ENCODE measurements at regions not wholly inside any gene's neighbourhood (a gene's known extent, or its start where the extent isn't known, plus 50 kb on each side); places are given as distances from the start of the nearest gene placed in this dataset.
A peak's percentile ranks its signal among the peaks of the same experiment; 100 is the strongest.
"Not testable (repeated sequence)": the region's sequence is repeated elsewhere in the genome, so short reads cannot be mapped to it uniquely, and the experiment has no call there.

GRCh38 chr3:164377466-164377865, 700.8 kb downstream of the SI start:
- DNase-seq (ENCODE audit: low read depth) = peak; percentile 31

GRCh38 chr3:164375995-164376394, 702.3 kb downstream of the SI start:
- no peak for DNase-seq (ENCODE audit: low read depth)

DNA sequence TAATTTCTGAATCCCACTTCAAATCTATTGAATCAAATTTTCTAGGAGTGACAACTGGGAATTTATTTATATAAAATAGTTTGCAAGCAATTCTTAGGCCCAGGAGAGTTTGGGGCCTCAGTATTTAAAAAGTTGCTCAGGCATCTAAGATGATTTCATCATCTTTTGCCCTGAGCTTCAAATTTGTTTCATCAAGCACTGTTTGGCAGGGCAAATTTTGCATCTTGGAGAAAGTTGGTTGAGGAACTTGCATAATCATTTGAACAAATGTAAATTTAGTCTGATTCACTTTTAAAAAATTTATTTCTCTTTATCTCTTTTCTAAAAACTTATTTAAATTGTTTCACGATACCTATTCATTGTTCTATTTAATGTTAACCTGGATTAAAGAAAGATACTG, 702.8 kb downstream of the SI start:
- no peak for DNase-seq (ENCODE audit: low read depth)

DNA sequence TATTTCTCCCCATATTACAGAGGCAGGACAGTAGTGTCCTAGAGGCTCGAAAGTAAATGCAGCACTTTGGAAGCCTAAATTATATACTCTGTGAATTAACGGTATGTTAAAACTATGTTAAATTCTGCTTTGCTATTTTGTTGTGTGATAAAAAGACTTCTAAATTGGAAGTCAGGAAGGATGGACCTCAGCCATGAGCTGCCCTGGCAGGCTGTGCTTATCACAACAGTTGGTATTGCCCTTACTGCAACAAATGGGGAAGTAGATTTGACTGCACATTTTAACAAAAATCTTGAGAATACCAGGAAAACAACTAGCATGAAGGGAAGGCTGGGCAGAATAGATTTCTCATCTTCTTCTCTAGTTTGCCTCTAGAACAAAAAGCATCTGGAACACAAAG, 706.6 kb downstream of the SI start:
- no peak for DNase-seq (ENCODE audit: low read depth)

DNA sequence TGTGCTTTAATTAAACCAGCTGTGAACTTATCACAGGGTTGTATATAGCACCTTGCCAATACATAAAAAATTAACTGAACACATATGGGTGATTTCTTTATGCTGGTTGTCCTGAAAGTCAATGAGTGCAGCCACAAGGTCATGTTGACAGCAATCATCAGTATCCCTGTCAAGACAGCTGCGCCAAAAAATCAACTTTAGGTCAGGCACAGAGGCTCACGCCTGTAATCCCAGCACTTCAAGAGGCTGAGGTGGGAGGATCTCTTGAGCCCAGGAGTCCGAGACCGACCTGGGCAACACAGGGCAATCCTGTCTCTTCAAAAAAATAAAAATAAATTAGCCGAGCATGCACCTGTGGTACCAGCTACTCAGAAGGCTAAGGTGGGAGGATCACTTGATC, 707.3 kb downstream of the SI start:
- no peak for DNase-seq (ENCODE audit: low read depth)

GRCh38 chr3:164365242-164365641, 713.1 kb downstream of the SI start:
- DNase-seq (ENCODE audit: low read depth) = no peak

DNA sequence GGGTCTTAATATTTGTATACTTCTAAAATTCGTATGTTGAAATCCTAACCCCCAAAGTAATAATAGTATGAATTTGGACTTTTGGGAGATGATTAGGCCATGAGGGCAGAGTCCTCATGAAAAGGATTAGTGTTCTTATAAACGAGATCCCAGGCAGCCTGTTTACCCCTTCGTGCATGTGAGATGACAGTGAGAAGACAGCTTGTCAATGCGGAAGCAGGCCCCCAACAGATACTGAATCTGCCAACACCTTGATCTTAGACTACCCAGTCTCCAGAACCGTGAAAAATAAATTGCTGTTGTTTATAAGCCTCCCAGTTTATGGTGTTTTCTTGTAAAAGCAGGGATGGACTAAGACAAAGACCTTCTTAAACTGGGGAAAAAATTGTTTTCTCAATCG, 714.2 kb downstream of the SI start:
- DNase-seq (ENCODE audit: low read depth) = no peak

GRCh38 chr3:164360738-164361406, 717.4 kb downstream of the SI start:
- no peak for DNase-seq (ENCODE audit: low read depth)

DNA sequence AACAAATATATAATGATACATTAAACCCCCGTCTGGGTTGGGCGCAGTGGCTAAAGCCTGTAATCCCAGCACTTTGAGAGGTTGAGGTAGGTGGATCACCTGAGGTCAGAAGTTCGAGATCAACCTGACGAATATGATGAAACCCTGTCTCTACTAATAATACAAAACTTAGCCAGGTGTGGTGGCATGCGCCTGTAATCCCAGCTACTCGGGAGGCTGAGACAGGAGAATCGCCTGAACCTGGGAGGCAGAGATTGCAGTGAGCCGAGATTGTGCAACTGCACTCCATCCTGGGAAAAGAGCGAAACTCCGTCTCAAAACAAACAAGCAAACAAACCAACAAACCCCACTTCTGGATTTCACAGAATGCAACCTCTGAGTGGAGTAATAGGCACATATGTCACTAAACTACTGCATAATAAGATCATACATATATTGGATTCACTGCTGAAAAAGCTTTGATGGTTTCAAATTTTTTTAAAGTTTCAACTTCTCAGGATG, 718.2 kb downstream of the SI start:
- DNase-seq (ENCODE audit: low read depth) = no peak

DNA sequence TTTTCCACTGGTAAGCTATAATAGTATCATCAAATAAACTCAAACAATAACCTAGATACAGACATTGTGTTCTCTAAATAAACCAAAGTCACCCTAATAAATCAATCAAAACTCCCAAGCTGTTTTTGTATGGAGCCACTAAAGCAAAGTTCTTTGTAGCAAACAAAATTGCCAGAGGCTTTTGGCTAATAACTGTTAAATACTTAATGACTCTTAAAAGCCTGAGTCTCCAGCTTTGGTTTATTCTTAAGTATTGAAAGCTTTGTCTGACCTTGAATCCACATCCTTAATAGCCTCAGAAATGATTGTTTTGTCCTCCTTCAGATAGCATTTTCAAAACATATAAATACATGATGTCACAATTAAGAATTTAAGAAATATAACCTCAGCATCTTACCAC, 725.3 kb downstream of the SI start:
- no peak for DNase-seq (ENCODE audit: low read depth)

- peak; percentile 21 for DNase-seq (ENCODE audit: low read depth)
Observed at GRCh38 chr3:164351131-164351530, 727.2 kb downstream of the SI start.

- DNase-seq (ENCODE audit: low read depth) = peak; percentile 28
Observed at GRCh38 chr3:164342206-164342605, 736.1 kb downstream of the SI start.

- no peak for DNase-seq (ENCODE audit: low read depth)
Observed at GRCh38 chr3:164341086-164341485, 737.2 kb downstream of the SI start.

- DNase-seq (ENCODE audit: low read depth) = no peak
Observed at GRCh38 chr3:164340273-164340672, 738.0 kb downstream of the SI start.

- peak; percentile 44 for DNase-seq (ENCODE audit: low read depth)
Observed at GRCh38 chr3:164332831-164333802, 745.2 kb downstream of the SI start.

DNA sequence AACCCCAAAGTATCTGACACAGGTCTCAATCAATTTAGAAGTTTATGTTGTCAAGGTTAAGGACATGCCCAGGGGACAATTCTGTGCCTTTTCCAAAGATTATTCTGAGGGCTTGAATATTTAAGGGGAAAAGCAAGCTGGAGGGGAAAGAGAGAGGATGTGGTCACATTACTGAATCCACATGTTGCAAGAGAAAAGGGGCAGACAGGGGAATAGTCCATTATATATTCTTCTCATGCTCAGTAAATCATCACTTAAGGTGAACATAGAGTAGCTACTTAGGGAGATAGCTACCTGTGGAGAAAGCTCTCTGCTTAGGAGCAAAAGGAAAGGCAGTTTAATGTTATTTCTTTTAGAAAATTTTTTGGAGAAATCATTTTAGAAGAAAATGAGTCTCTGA, 751.6 kb downstream of the SI start:
- DNase-seq (ENCODE audit: low read depth) = no peak

DNA sequence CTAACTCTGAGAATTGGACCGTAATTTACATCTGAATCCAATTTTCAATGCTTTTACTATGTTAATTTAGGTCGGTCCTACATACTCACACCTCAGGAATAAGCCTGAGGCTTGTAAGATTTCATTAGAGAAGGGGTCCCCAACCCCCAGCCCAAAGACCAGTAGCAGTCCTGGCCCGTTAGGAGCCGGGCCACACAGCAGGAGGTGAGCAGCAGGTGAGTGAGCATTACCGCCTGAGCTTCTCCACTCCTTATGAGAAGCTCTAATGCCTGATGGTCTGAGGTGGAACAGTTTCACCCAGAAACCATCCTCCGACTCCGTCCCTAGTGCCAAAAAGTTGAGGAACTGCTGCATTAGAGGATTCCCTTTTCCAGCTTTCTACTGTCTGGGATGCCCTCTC, 757.3 kb downstream of the SI start:
- no peak for DNase-seq (ENCODE audit: low read depth)

GRCh38 chr3:164306042-164306441, 772.3 kb downstream of the SI start:
- DNase-seq (ENCODE audit: low read depth) = no peak

DNA sequence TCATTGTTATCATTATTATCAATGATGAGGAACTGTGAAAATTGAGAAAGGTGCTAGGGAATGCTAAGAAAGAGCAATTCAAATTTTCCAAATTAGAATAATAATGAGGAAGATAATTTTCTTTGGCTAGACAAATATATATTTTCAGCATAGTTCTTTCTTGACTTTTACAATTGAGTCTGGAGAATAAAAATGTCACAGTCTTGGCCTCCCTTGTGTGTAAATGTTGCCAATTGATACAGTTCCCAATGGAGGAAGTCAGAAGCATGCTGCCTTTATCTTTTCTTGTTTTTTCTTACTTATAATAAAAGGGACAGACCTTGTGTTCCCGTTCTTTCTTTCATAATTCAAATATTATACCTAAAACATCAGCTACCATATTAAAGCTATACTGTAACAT, 774.4 kb downstream of the SI start:
- DNase-seq (ENCODE audit: low read depth) = no peak

DNA sequence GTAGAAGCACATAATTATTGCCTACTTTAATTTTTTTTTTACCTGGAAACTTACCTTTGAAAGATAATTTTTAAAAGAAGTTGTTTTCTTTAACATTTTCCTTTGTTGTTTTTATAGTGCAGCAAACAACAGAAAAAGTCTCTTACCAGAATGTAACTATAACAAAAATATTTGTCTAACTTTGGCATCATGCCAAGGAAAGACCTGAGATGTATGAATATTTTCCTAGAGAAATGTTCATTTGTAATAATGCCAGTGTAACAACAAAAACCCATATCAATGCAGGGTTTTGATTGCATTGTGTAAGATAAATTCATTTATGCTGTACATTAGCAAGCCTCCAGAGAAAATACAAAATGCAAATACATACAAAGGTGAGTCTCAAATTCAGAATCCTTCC, 775.7 kb downstream of the SI start:
- DNase-seq (ENCODE audit: low read depth) = no peak

DNA sequence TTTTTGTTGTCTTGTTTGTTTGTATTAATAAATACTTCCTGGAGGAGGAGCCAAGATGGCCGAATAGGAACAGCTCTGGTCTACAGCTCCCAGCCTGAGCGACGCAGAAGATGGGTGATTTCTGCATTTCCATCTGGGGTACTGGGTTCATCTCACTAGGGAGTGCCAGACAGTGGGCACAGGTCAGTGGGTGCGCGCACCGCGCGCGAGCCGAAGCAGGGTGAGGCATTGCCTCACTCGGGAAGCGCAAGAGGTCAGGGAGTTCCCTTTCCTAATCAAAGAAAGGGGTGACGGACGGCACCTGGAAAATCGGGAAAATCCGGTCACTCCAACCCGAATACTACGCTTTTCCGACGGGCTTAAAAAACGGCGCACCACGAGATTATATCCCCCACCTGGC, 786.8 kb downstream of the SI start:
- not testable (repeated sequence) for DNase-seq (ENCODE audit: low read depth)

DNA sequence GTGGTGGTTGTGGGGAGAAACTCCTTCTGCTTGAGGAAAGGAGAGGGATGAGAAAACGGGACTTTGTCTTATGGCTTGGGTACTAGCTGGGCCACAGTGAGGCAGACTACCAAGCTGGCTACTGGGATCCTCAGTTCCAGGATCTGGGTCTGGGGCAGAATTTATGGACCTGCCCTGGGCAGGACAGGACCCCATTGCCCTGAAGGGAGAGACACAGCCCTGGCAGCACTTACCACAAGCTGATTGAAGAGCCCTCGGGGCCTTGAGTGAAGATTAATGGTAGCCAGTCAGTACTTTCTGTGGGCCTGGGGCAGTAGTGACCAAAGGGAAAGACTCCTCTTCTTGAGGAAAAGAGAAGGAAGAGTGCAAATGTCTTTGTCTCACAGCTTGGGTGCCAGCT, 799.7 kb downstream of the SI start:
- no peak for DNase-seq (ENCODE audit: low read depth)

DNA sequence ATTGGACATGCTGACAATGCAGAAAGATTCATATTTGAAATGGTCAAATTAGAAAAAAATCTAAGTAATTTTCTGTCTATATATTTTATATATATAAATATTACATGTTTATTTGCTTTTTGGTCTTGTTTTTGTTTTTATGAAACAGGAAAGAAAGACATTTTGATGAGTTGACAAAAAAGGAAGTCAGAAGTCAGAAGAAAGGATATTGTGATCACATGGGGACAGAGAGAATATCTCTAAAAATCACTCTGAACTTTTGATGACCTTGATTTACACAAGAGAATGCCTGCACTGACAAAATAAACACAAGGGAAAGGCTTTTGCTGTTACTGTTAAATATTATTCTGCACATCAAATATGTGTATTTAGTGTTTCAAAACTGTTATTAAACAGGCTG, 811.2 kb downstream of the SI start:
- peak; percentile 1 for DNase-seq (ENCODE audit: low read depth)
